C4-2B (cell line): ENCODE measurements at regions not wholly inside any gene's neighbourhood (a gene's known extent, or its start where the extent isn't known, plus 50 kb on each side); places are given as distances from the start of the nearest gene placed in this dataset.

Experiments used
- H3K27ac ChIP-seq: fragments of 450-650 bp; 2 replicates; pipeline ENCODE4 v1.5.1; 2017
- CTCF ChIP-seq: fragments of 450-650 bp; conservative IDR thresholded peaks from 2 replicates; pipeline ENCODE4 v1.5.1; 2017; ENCODE audit warnings: mild to moderate bottlenecking
- ZFX ChIP-seq: fragments of 450-650 bp; IDR thresholded peaks from 2 replicates; pipeline ENCODE4 v1.6.1; 2017

- H3K27ac ChIP-seq: no peak overlapping the region
- TF ChIP-seq CTCF: no peak
These were observed 1287.4 kb upstream of the B3GALT2 start for GRCh38 chr1:194473766-194474165.

- H3K27ac ChIP-seq: no peak overlapping the region
- TF ChIP-seq CTCF: no peak
- no peak for TF ChIP-seq ZFX
These were observed 1282.9 kb upstream of the B3GALT2 start for GRCh38 chr1:194469282-194469681.

GRCh38 chr1:194466706-194467105 lies 1280.3 kb upstream of the B3GALT2 start:
- TF ChIP-seq CTCF: peak; percentile 23
- TF ChIP-seq ZFX: no peak
- no peak overlapping the region for H3K27ac ChIP-seq

- H3K27ac ChIP-seq: no peak overlapping the region
- TF ChIP-seq CTCF (no peak), ZFX (no peak)
These were observed 1261.2 kb upstream of the B3GALT2 start for GRCh38 chr1:194447636-194448035.

GRCh38 chr1:194445244-194445643 lies 1258.8 kb upstream of the B3GALT2 start:
- TF ChIP-seq ZFX: no peak
- no peak for TF ChIP-seq CTCF
- no peak overlapping the region for H3K27ac ChIP-seq

GRCh38 chr1:194442901-194443575 lies 1256.6 kb upstream of the B3GALT2 start:
- TF ChIP-seq ZFX (no peak), CTCF (no peak)
- H3K27ac ChIP-seq: no peak overlapping the region

- no peak overlapping the region for H3K27ac ChIP-seq
- TF ChIP-seq ZFX (no peak), CTCF (no peak)
These were observed 1250.7 kb upstream of the B3GALT2 start for GRCh38 chr1:194437135-194437534.
